Bronchial epithelial cell (primary cell): ENCODE measurements at regions not wholly inside any gene's neighbourhood (a gene's known extent, or its start where the extent isn't known, plus 50 kb on each side); places are given as distances from the start of the nearest gene placed in this dataset.
A peak's percentile ranks its signal among the peaks of the same experiment; 100 is the strongest.
"Not testable (repeated sequence)": the region's sequence is repeated elsewhere in the genome, so short reads cannot be mapped to it uniquely, and the experiment has no call there.

Source experiments
- DNase-seq: peaks from one replicate; pipeline ENCODE4 v3.0.0-alpha.2; 2010; ENCODE audit warnings: low read depth
- FAIRE-seq: peaks from 2 replicates; lab custom pipeline; 2011; peaks lifted over from hg19 to GRCh38; lab: Jason Lieb, UNC
- H3K27me3 ChIP-seq: 2 replicates; pipeline ENCODE4 v1.5.1; 2011; ENCODE audit warnings: low read length; ENCODE audit not compliant: control insufficient read depth, insufficient read depth
- H3K36me3 ChIP-seq: 2 replicates; pipeline ENCODE4 v1.5.1; 2011; ENCODE audit warnings: low read length; ENCODE audit not compliant: control insufficient read depth, insufficient read depth
- H3K4me3 ChIP-seq: 2 replicates; pipeline ENCODE4 v1.5.1; 2011; ENCODE audit warnings: mild to moderate bottlenecking, low read depth, low read length, control low read depth
- CTCF ChIP-seq: IDR thresholded peaks from 2 replicates; pipeline ENCODE4 v1.5.1; 2011; ENCODE audit warnings: mild to moderate bottlenecking, moderate library complexity, low read length, control low read depth, inconsistent platforms; ENCODE audit not compliant: insufficient read depth, severe bottlenecking

- FAIRE-seq: no peak
- no peak for DNase-seq
- TF ChIP-seq CTCF: no peak
- H3K4me3 ChIP-seq: no peak overlapping the region
- no peaks in the 10 kb centered on the region for H3K36me3 ChIP-seq
- no peaks in the 10 kb centered on the region for H3K27me3 ChIP-seq
Observed at GRCh38 chr2:236354973-236355595, 90.9 kb upstream of the ASB18 start.

- no peak for FAIRE-seq
- no peak for DNase-seq
- H3K4me3 ChIP-seq: no peak overlapping the region
- H3K27me3 ChIP-seq: no peaks in the 10 kb centered on the region
- no peaks in the 10 kb centered on the region for H3K36me3 ChIP-seq
- TF ChIP-seq CTCF: no peak
Observed at GRCh38 chr2:236355911-236356310, 91.7 kb upstream of the ASB18 start.

GRCh38 chr2:236356321-236356720, 92.1 kb upstream of the ASB18 start:
- H3K36me3 ChIP-seq, H3K4me3 ChIP-seq, FAIRE-seq, H3K27me3 ChIP-seq, DNase-seq: not testable (repeated sequence)

GRCh38 chr2:236358482-236358881, 94.3 kb upstream of the ASB18 start:
- not testable (repeated sequence) for DNase-seq, H3K27me3 ChIP-seq, H3K4me3 ChIP-seq, H3K36me3 ChIP-seq
- FAIRE-seq: peak; percentile 98

DNA sequence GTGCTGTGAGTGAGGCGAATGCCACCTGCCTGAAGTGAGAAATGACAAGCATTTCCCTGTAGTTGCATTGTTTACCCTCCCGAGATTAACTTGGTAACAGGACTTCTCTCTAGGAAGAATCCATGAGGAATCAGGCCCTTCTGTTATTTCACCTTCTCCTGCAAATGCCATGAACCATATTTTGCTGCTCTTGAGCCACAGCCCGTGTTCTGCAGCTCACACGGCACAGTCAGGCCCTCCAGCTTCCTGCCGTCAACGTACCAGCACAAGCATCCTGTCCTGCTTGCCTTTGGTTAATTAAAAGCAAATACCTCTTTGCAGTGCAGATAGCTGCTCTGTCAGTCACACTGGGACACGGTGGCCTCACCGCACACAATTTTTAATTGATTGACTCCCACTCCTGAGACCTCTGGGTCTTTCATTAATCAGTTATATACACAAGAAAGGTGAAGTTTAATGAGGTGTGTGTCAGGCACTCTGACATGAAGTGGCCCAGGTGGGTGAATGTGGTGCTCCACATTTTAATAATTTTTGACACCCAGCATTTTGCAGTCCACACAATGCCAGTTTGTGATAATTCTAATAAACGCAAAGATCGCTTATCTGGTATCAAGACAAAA, 95.3 kb upstream of the ASB18 start:
- H3K4me3 ChIP-seq: no peak overlapping the region

GRCh38 chr2:236360496-236360895, 96.3 kb upstream of the ASB18 start:
- no peak for FAIRE-seq

More for the DNA sequence above, 95.3 kb upstream of the ASB18 start:
- no peaks in the 10 kb centered on the region for H3K36me3 ChIP-seq
- DNase-seq: no peak
- TF ChIP-seq CTCF: no peak
- no peak for FAIRE-seq
- no peaks in the 10 kb centered on the region for H3K27me3 ChIP-seq

More at GRCh38 chr2:236360496-236360895, 96.3 kb upstream of the ASB18 start:
- no peaks in the 10 kb centered on the region for H3K36me3 ChIP-seq
- TF ChIP-seq CTCF: no peak
- no peaks in the 10 kb centered on the region for H3K27me3 ChIP-seq
- no peak overlapping the region for H3K4me3 ChIP-seq
- DNase-seq: no peak
